Lung (tissue), 11 donors: ENCODE measurements at regions not wholly inside any gene's neighbourhood (a gene's known extent, or its start where the extent isn't known, plus 50 kb on each side); places are given as distances from the start of the nearest gene placed in this dataset.
"Not testable (repeated sequence)": the region's sequence is repeated elsewhere in the genome, so short reads cannot be mapped to it uniquely, and the experiment has no call there.

Experiments used
- ATAC-seq: fragments of 200-7000 bp; cut with Tn5 transposase; one replicate; pipeline ENCODE4 v1.9.1; 2020; ENCODE audit warnings: moderate number of reproducible peaks; ENCODE audit not compliant: insufficient read depth, low FRiP score
- DNase-seq, 3 donors: peaks; one replicate each; pipeline ENCODE4 v3.0.0-alpha.2; 2013 to 2017
- H3K27ac ChIP-seq, 2 donors: one replicate each; pipeline ENCODE4 v1.5.1; 2013; ENCODE audit warnings: mild to moderate bottlenecking in 2 of 2, moderate library complexity in 2 of 2, control low read depth in 1 of 2, inconsistent platforms in 1 of 2, low read depth in 1 of 2, low read length in 1 of 2
- H3K27me3 ChIP-seq, 3 donors: one replicate each; pipeline ENCODE4 v1.5.1; 2013; ENCODE audit warnings: low read length in 2 of 3; ENCODE audit not compliant: control insufficient read depth in 3 of 3, insufficient read depth in 3 of 3
- H3K36me3 ChIP-seq, 4 donors: one replicate each; pipeline ENCODE4 v1.5.1; 2013; ENCODE audit warnings: low read length in 4 of 4, mild to moderate bottlenecking in 1 of 4, moderate library complexity in 1 of 4; ENCODE audit not compliant: control insufficient read depth in 4 of 4, insufficient read depth in 4 of 4
- H3K4me1 ChIP-seq, 5 donors: one replicate each; pipeline ENCODE4 v1.5.1; 2013; ENCODE audit warnings: low read length in 5 of 5, mild to moderate bottlenecking in 2 of 5, moderate library complexity in 1 of 5; ENCODE audit not compliant: control insufficient read depth in 5 of 5, insufficient read depth in 5 of 5
- H3K4me3 ChIP-seq: one replicate; pipeline ENCODE4 v1.5.1; 2013; ENCODE audit warnings: mild to moderate bottlenecking, control low read depth, moderate library complexity
- H3K9ac ChIP-seq, 2 donors: one replicate each; pipeline ENCODE4 v1.5.1; 2013; ENCODE audit warnings: low read length in 2 of 2, control low read depth in 1 of 2; ENCODE audit not compliant: insufficient read depth in 1 of 2
- H3K9me3 ChIP-seq, 4 donors: one replicate each; pipeline ENCODE4 v1.5.1; 2013; ENCODE audit warnings: low read length in 3 of 4, mild to moderate bottlenecking in 1 of 4, moderate library complexity in 1 of 4; ENCODE audit not compliant: control insufficient read depth in 4 of 4, insufficient read depth in 3 of 4
- CTCF ChIP-seq: IDR thresholded peaks from 2 replicates; pipeline ENCODE4 v1.5.1; 2012; ENCODE audit warnings: mild to moderate bottlenecking; ENCODE audit errors: control extremely low read depth, extremely low read depth
- WGBS, 2 donors: extraction: QIAGEN DNeasy Blood & Tissue Kit; methylation state at CpG; one replicate each; pipeline ENCODE4 v1.1.7; 2013; 5-methylcytosine and 5-hydroxymethylcytosine counted together
- donor health status: control.
- donor health status: control.
- donor health status: Bipolar disorder and iron deficiency.
- donor health status: healthy.
- donor health status: DM: yes; HTN: yes; CAD: no.

- ATAC-seq, DNase-seq, H3K27ac ChIP-seq, H3K9ac ChIP-seq, H3K4me3 ChIP-seq, H3K9me3 ChIP-seq, H3K36me3 ChIP-seq, H3K4me1 ChIP-seq, H3K27me3 ChIP-seq: not testable (repeated sequence)
- WGBS, 2 donors: 36 to 56% methylated on average over 7 of the region's 7 CpGs
These were observed 77.2 kb upstream of the CCZ1B start for GRCh38 chr7:6903289-6903688.

GRCh38 chr7:6903792-6904191 is 77.7 kb upstream of the CCZ1B start:
- not testable (repeated sequence) for H3K9me3 ChIP-seq, H3K27me3 ChIP-seq, H3K27ac ChIP-seq, H3K4me1 ChIP-seq, H3K9ac ChIP-seq, ATAC-seq, H3K4me3 ChIP-seq, H3K36me3 ChIP-seq, DNase-seq
- 65 to 91% methylated on average over 3 to 4 of the region's 4 CpGs for WGBS, 2 donors

GRCh38 chr7:6917258-6917657 is 91.2 kb upstream of the CCZ1B start:
- DNase-seq: no peak
- TF ChIP-seq CTCF: no peak
- Histone ChIP-seq H3K27ac (no peak overlapping the region), H3K4me3 (no peak overlapping the region), H3K36me3 (no peaks in the 10 kb centered on the region), H3K9ac (no peak overlapping the region), H3K4me1 (no peaks in the 10 kb centered on the region), H3K27me3 (no peaks in the 10 kb centered on the region), H3K9me3 (no peaks in the 10 kb centered on the region)
- ATAC-seq: no peak
- 71 to 79% methylated on average over 7 of the region's 7 CpGs for WGBS, 2 donors

GRCh38 chr7:6919169-6919568 is 93.1 kb upstream of the CCZ1B start:
- 89 to 95% methylated on average over 7 of the region's 9 CpGs for WGBS, 2 donors
- not testable (repeated sequence) for ATAC-seq, H3K4me1 ChIP-seq

GRCh38 chr7:6924523-6924922 is 98.4 kb upstream of the CCZ1B start:
- not testable (repeated sequence) for H3K4me3 ChIP-seq, H3K9ac ChIP-seq, ATAC-seq, DNase-seq, H3K36me3 ChIP-seq, H3K4me1 ChIP-seq, H3K9me3 ChIP-seq, H3K27me3 ChIP-seq, H3K27ac ChIP-seq
- 88 to 97% methylated on average over 9 to 10 of the region's 10 CpGs for WGBS, 2 donors

More at GRCh38 chr7:6919169-6919568, 93.1 kb upstream of the CCZ1B start:
- H3K27ac ChIP-seq, H3K36me3 ChIP-seq, H3K4me3 ChIP-seq, H3K27me3 ChIP-seq, H3K9me3 ChIP-seq, DNase-seq, H3K9ac ChIP-seq: not testable (repeated sequence)

- H3K9ac ChIP-seq, H3K4me3 ChIP-seq, DNase-seq, H3K27me3 ChIP-seq, H3K9me3 ChIP-seq, H3K27ac ChIP-seq, H3K36me3 ChIP-seq, H3K4me1 ChIP-seq, ATAC-seq: not testable (repeated sequence)
- 77 to 82% methylated on average over 21 to 26 of the region's 26 CpGs for WGBS, 2 donors
These were observed 100.4 kb upstream of the CCZ1B start for GRCh38 chr7:6926193-6927174.

GRCh38 chr7:6927643-6928042 is 101.6 kb upstream of the CCZ1B start:
- 89 to 94% methylated on average over 8 of the region's 8 CpGs for WGBS, 2 donors
- H3K4me3 ChIP-seq, H3K9me3 ChIP-seq, H3K27ac ChIP-seq, H3K9ac ChIP-seq, H3K27me3 ChIP-seq, H3K4me1 ChIP-seq, DNase-seq, ATAC-seq, H3K36me3 ChIP-seq: not testable (repeated sequence)
